Mesothelial cell of epicardium (in vitro differentiated cells): ENCODE measurements at regions not wholly inside any gene's neighbourhood (a gene's known extent, or its start where the extent isn't known, plus 50 kb on each side); places are given as distances from the start of the nearest gene placed in this dataset.

Source experiments
- DNase-seq, 2 experiments: peaks; one replicate each; pipeline ENCODE4 v3.0.0; 2021; ENCODE audit warnings: low spot score in 2 of 2; ENCODE audit not compliant: unreplicated experiment in 2 of 2
- H3K27ac Mint-ChIP-seq: 2 replicates; pipeline ENCODE4 v1.8.0; 2021; ENCODE audit warnings: mixed read lengths
- H3K27me3 Mint-ChIP-seq: 2 replicates; pipeline ENCODE4 v1.8.0; 2021; ENCODE audit warnings: low read depth, mixed read lengths
- H3K36me3 Mint-ChIP-seq: 2 replicates; pipeline ENCODE4 v1.8.0; 2021; ENCODE audit warnings: mixed read lengths
- H3K4me1 Mint-ChIP-seq: 2 replicates; pipeline ENCODE4 v1.8.0; 2021; ENCODE audit warnings: mixed read lengths
- H3K4me3 Mint-ChIP-seq: 2 replicates; pipeline ENCODE4 v1.8.0; 2021; ENCODE audit warnings: mild to moderate bottlenecking, moderate library complexity, mixed read lengths
- H3K9me3 Mint-ChIP-seq: 2 replicates; pipeline ENCODE4 v1.8.0; 2021; ENCODE audit warnings: mixed read lengths
- CTCF ChIP-seq: fragments of 200-600 bp; sonication (generic); IDR thresholded peaks from one replicate; pipeline ENCODE4 v1.5.0; 2021; ENCODE audit warnings: antibody characterized with exemption; ENCODE audit not compliant: unreplicated experiment

- Mint-ChIP-seq H3K4me3 (no peak overlapping the region), H3K4me1 (peaks cover 11% of the 10 kb centered on the region), H3K9me3 (peaks cover 6% of the 10 kb centered on the region), H3K27ac (no peak overlapping the region), H3K27me3 (no peaks in the 10 kb centered on the region), H3K36me3 (peaks cover 15% of the 10 kb centered on the region)
- no peak for TF ChIP-seq CTCF
- DNase-seq: no peak
Observed at GRCh38 chr18:23400918-23401317, 52.2 kb upstream of the RIOK3 start.

- no peak overlapping the region for H3K4me3 Mint-ChIP-seq
- H3K36me3 Mint-ChIP-seq: peaks cover 11% of the 10 kb centered on the region
- H3K9me3 Mint-ChIP-seq: peaks cover 6% of the 10 kb centered on the region
- DNase-seq: no peak
- H3K4me1 Mint-ChIP-seq: peaks cover 11% of the 10 kb centered on the region
- H3K27ac Mint-ChIP-seq: no peak overlapping the region
- TF ChIP-seq CTCF: no peak
- H3K27me3 Mint-ChIP-seq: no peaks in the 10 kb centered on the region
Observed at GRCh38 chr18:23401400-23402347, 51.4 kb upstream of the RIOK3 start.
